H1 (cell line): ENCODE measurements at regions not wholly inside any gene's neighbourhood (a gene's known extent, or its start where the extent isn't known, plus 50 kb on each side); places are given as distances from the start of the nearest gene placed in this dataset.
A peak's percentile ranks its signal among the peaks of the same experiment; 100 is the strongest.

Experiments used
- CTCF ChIA-PET: fragments of 300-600 bp; sonication (Branson Sonifier 250); formaldehyde crosslinking; loops from one replicate; lab custom pipeline; 2021; ENCODE audit not compliant: partially characterized antibody; lab: Charles Lee
- POLR2A ChIA-PET: fragments of 300-600 bp; sonication (Branson Sonifier 250); formaldehyde crosslinking; loops from one replicate; lab custom pipeline; 2021; ENCODE audit warnings: inconsistent platforms; ENCODE audit not compliant: partially characterized antibody; lab: Charles Lee
- DNase-seq, 2 experiments: peaks; one replicate each; pipeline versions ENCODE4 v3.0.0 to v3.0.0-alpha.2; 2010 to 2022; ENCODE audit warnings: low spot score in 2 of 2, low read depth in 1 of 2, mixed read lengths in 1 of 2
- FAIRE-seq: peaks from 2 replicates; lab custom pipeline; 2011; peaks lifted over from hg19 to GRCh38; lab: Jason Lieb, UNC
- H2AFZ ChIP-seq: 2 replicates; pipeline ENCODE4 v1.8.1; 2012; ENCODE audit warnings: low read length, inconsistent platforms
- H2AK5ac ChIP-seq: 2 replicates; pipeline ENCODE4 v1.6.1; 2013; ENCODE audit warnings: low read depth, low read length
- H2BK120ac ChIP-seq: replicated peaks from 2 replicates; pipeline ENCODE3; 2013; ENCODE audit warnings: low read depth, low read length, inconsistent platforms
- H2BK12ac ChIP-seq: 2 replicates; pipeline ENCODE4 v1.6.1; 2013; ENCODE audit warnings: low read depth, low read length
- H2BK15ac ChIP-seq: 2 replicates; pipeline ENCODE4 v1.6.1; 2013; ENCODE audit warnings: low read length
- H2BK20ac ChIP-seq: 2 replicates; pipeline ENCODE4 v1.6.1; 2013; ENCODE audit warnings: low read length
- H2BK5ac ChIP-seq: 2 replicates; pipeline ENCODE4 v1.6.1; 2013; ENCODE audit warnings: low read depth, low read length
- H3K14ac ChIP-seq: 2 replicates; pipeline ENCODE4 v1.6.1; 2013; ENCODE audit warnings: inconsistent platforms; ENCODE audit not compliant: insufficient read length
- H3K18ac ChIP-seq: 2 replicates; pipeline ENCODE4 v1.6.1; 2013; ENCODE audit warnings: low read length; ENCODE audit errors: extremely low read depth
- H3K23ac ChIP-seq: 2 replicates; pipeline ENCODE4 v1.6.1; 2013; ENCODE audit warnings: inconsistent platforms; ENCODE audit not compliant: insufficient read length
- H3K23me2 ChIP-seq: 2 replicates; pipeline ENCODE4 v1.6.1; 2013; ENCODE audit warnings: low read depth, low read length
- H3K27ac ChIP-seq: 2 replicates; pipeline ENCODE4 v1.6.1; 2011; ENCODE audit warnings: low read depth, low read length, inconsistent platforms
- H3K27me3 ChIP-seq, 4 experiments: replicated peaks in 1 of 4; 1 replicate in 1 of 4; 2 replicates in 3 of 4; pipeline versions ENCODE4 v1.6.1 to v1.8.1; 2011 to 2013; ENCODE audit warnings: low read length in 3 of 4, mild to moderate bottlenecking in 3 of 4, inconsistent platforms in 2 of 4, mixed read lengths in 2 of 4, moderate library complexity in 1 of 4; ENCODE audit not compliant: control insufficient read depth in 3 of 4, insufficient read depth in 3 of 4; ENCODE audit errors: extremely low read depth in 1 of 4
- H3K36me3 ChIP-seq, 4 experiments: 2 replicates each; pipeline versions ENCODE4 v1.6.1 to v1.8.1; 2011 to 2013; ENCODE audit warnings: mild to moderate bottlenecking in 4 of 4, low read length in 3 of 4, moderate library complexity in 2 of 4, control low read depth in 1 of 4, inconsistent platforms in 1 of 4; ENCODE audit not compliant: insufficient read depth in 4 of 4, control insufficient read depth in 2 of 4
- H3K4ac ChIP-seq: replicated peaks from 2 replicates; pipeline ENCODE3; 2013; ENCODE audit warnings: low read length, low read depth, mixed read lengths, inconsistent platforms; ENCODE audit not compliant: insufficient read length
- H3K4me1 ChIP-seq, 4 experiments: replicated peaks in 1 of 4; 1 replicate in 1 of 4; 2 replicates in 3 of 4; pipeline versions ENCODE4 v1.6.1 to v1.8.1; 2011 to 2013; ENCODE audit warnings: low read length in 3 of 4, inconsistent platforms in 2 of 4, mixed read lengths in 1 of 4; ENCODE audit not compliant: insufficient read depth in 4 of 4, control insufficient read depth in 3 of 4
- H3K4me2 ChIP-seq, 2 experiments: 2 replicates each; pipeline versions ENCODE4 v1.6.1 to v1.8.1; 2011 to 2013; ENCODE audit warnings: low read depth in 2 of 2, low read length in 2 of 2, control low read depth in 1 of 2, inconsistent platforms in 1 of 2, mild to moderate bottlenecking in 1 of 2; ENCODE audit not compliant: insufficient read depth in 1 of 2
- H3K4me3 ChIP-seq, 4 experiments: fragments of 200-600, 300-600 bp in 1 of 4; sonication (generic), shearing (Covaris generic), sonication (Bioruptor Twin) in 1 of 4; 2 replicates each; pipeline versions ENCODE4 v1.5.1 to v1.8.1; 2011 to 2016; ENCODE audit warnings: low read length in 4 of 4, low read depth in 3 of 4, control low read depth in 2 of 4, inconsistent platforms in 2 of 4, mild to moderate bottlenecking in 2 of 4, mixed read lengths in 1 of 4, moderate library complexity in 1 of 4; ENCODE audit not compliant: insufficient read depth in 2 of 4; ENCODE audit errors: extremely low read depth in 1 of 4
- H3K56ac ChIP-seq: replicated peaks from 2 replicates; pipeline ENCODE3; 2013; ENCODE audit warnings: low read depth, mild to moderate bottlenecking, mixed read lengths, low read length, inconsistent platforms; ENCODE audit not compliant: insufficient read length
- H3K79me1 ChIP-seq: 2 replicates; pipeline ENCODE4 v1.6.1; 2013; ENCODE audit warnings: low read depth, low read length, control low read depth
- H3K79me2 ChIP-seq, 2 experiments: 2 replicates each; pipeline versions ENCODE4 v1.6.1 to v1.8.1; 2012 to 2013; ENCODE audit warnings: low read length in 2 of 2, mild to moderate bottlenecking in 2 of 2, inconsistent platforms in 1 of 2; ENCODE audit not compliant: insufficient read depth in 2 of 2, control insufficient read depth in 1 of 2
- H3K9ac ChIP-seq, 4 experiments: replicated peaks in 1 of 4; 1 replicate in 1 of 4; 2 replicates in 3 of 4; pipeline versions ENCODE4 v1.6.1 to v1.8.1; 2011 to 2013; ENCODE audit warnings: low read depth in 3 of 4, low read length in 3 of 4, control low read depth in 2 of 4, mild to moderate bottlenecking in 2 of 4, moderate library complexity in 2 of 4, inconsistent platforms in 1 of 4; ENCODE audit errors: extremely low read depth in 1 of 4
- H3K9me3 ChIP-seq, 2 experiments: 2 replicates each; pipeline versions ENCODE4 v1.6.1 to v1.8.1; 2012 to 2013; ENCODE audit warnings: mild to moderate bottlenecking in 2 of 2, moderate library complexity in 2 of 2, control low read depth in 1 of 2, inconsistent platforms in 1 of 2, low read depth in 1 of 2, low read length in 1 of 2, mixed read lengths in 1 of 2; ENCODE audit not compliant: insufficient read depth in 2 of 2
- H4K20me1 ChIP-seq, 2 experiments: replicated peaks in 1 of 2; 2 replicates each; pipeline versions ENCODE3 to v1.8.1; 2011 to 2013; ENCODE audit warnings: inconsistent platforms in 2 of 2, low read length in 2 of 2, mild to moderate bottlenecking in 1 of 2; ENCODE audit not compliant: insufficient read depth in 2 of 2, control insufficient read depth in 1 of 2
- H4K5ac ChIP-seq: 2 replicates; pipeline ENCODE4 v1.6.1; 2013; ENCODE audit warnings: low read length, low read depth, mixed read lengths, inconsistent platforms; ENCODE audit not compliant: insufficient read length
- H4K8ac ChIP-seq: 2 replicates; pipeline ENCODE4 v1.8.0; 2013; ENCODE audit warnings: mild to moderate bottlenecking, moderate library complexity, low read length, inconsistent platforms; ENCODE audit not compliant: insufficient read depth; ENCODE audit errors: extremely low read depth
- H4K91ac ChIP-seq: replicated peaks from 2 replicates; pipeline ENCODE3; 2013; ENCODE audit warnings: low read length, mixed read lengths, inconsistent platforms; ENCODE audit not compliant: insufficient read length
- CHD2 ChIP-seq: IDR thresholded peaks from 2 replicates; pipeline ENCODE4 v1.6.1; 2012; ENCODE audit warnings: low read length, improper control_type of control experiment
- EZH2 ChIP-seq: fragments of 200-600 bp; sonication (generic); IDR thresholded peaks from 2 replicates; pipeline ENCODE4 v1.7.1; 2012; ENCODE audit warnings: low read depth, mild to moderate bottlenecking, moderate library complexity, low read length, inconsistent platforms; ENCODE audit not compliant: severe bottlenecking
- RXRA ChIP-seq: IDR thresholded peaks from 2 replicates; pipeline ENCODE4 v1.6.1; 2011; ENCODE audit warnings: low read depth, mild to moderate bottlenecking, low read length, moderate library complexity; ENCODE audit not compliant: insufficient read depth
- ZNF274 ChIP-seq: IDR thresholded peaks from 2 replicates; pipeline ENCODE4 v1.7.0; 2012; ENCODE audit warnings: low read length, borderline replicate concordance; ENCODE audit errors: extremely low read depth
- WGBS, 2 experiments: shearing (Covaris generic) in 1 of 2; methylation state at CpG; one replicate each; pipeline versions ENCODE4 v1.1.6 to v1.1.7; 2013 to 2015; ENCODE audit warnings: low lambda C conversion rate in 2 of 2, mixed read lengths in 2 of 2, inconsistent platforms in 1 of 2, low coverage in 1 of 2, missing lambda C conversion rate in 1 of 2; ENCODE audit not compliant: insufficient replicate concordance in 2 of 2, insufficient coverage in 1 of 2, insufficient read length in 1 of 2; ENCODE audit errors: extremely low coverage in 1 of 2, missing lambda C conversion rate in 1 of 2; 5-methylcytosine and 5-hydroxymethylcytosine counted together

- peak in 1 of 2 experiments; percentile 41 for DNase-seq
- no peak overlapping the region for H2BK120ac ChIP-seq
- H4K8ac ChIP-seq, result no peak overlapping the region; the same call in 1 of the 2 replicates
- no peaks in the 10 kb centered on the region for H3K23me2 ChIP-seq
- no peak overlapping the region for H3K9ac ChIP-seq
- no peaks in the 10 kb centered on the region for H3K79me2 ChIP-seq
- no peak overlapping the region for H2BK15ac ChIP-seq
- no peaks in the 10 kb centered on the region for H4K20me1 ChIP-seq
- no peak overlapping the region for H2BK5ac ChIP-seq
- H3K79me1 ChIP-seq, result no peaks in the 10 kb centered on the region
- H3K14ac ChIP-seq, result no peak overlapping the region
- FAIRE-seq, result no peak
- no peak overlapping the region for H3K56ac ChIP-seq
- H2BK12ac ChIP-seq, result no peak overlapping the region
- H3K4me1 ChIP-seq, result no peaks in the 10 kb centered on the region; a peak in 1 of 7 replicates
- H2AFZ ChIP-seq, result no peak overlapping the region
- TF ChIP-seq CHD2, result no peak
- TF ChIP-seq RXRA, result no peak
- no peak for TF ChIP-seq EZH2
- TF ChIP-seq ZNF274, result no peak
- no peaks in the 10 kb centered on the region for H3K36me3 ChIP-seq
- no peak overlapping the region for H2AK5ac ChIP-seq
- H3K4ac ChIP-seq, result no peak overlapping the region
- no peak overlapping the region for H4K5ac ChIP-seq
- peaks cover 5 to 6% of the 10 kb centered on the region in 2 experiments; a peak in 2 of 4 replicates for H3K9me3 ChIP-seq
- no peak overlapping the region for H3K23ac ChIP-seq
- H3K27me3 ChIP-seq, result no peaks in the 10 kb centered on the region
- H4K91ac ChIP-seq, result no peak overlapping the region
- POLR2A ChIA-PET, result no interaction called here
- WGBS, 2 experiments, result 86% methylated on average over 17 of the region's 18 CpGs; no CpG with 5 or more reads in 1 of the 2 experiments
- no peak overlapping the region for H3K18ac ChIP-seq
- CTCF ChIA-PET, result interaction anchor here (0.8 to 1.5 kb wide), 4 partner anchors 20 to 88 kb away, joined by 3 to 5 read pairs (median 3); no protein-coding TSS in a partner anchor
- no peak overlapping the region for H3K4me2 ChIP-seq
- H3K27ac ChIP-seq, result no peak overlapping the region
- no peak overlapping the region for H2BK20ac ChIP-seq
- H3K4me3 ChIP-seq, result no peak overlapping the region
These were observed 61.0 kb upstream of the ADAMTS2 start for GRCh38 chr5:179406031-179406961.
